ENCODE measurements at regions not wholly inside any gene's neighbourhood (a gene's known extent, or its start where the extent isn't known, plus 50 kb on each side); places are given as distances from the start of the nearest gene placed in this dataset.

DNA sequence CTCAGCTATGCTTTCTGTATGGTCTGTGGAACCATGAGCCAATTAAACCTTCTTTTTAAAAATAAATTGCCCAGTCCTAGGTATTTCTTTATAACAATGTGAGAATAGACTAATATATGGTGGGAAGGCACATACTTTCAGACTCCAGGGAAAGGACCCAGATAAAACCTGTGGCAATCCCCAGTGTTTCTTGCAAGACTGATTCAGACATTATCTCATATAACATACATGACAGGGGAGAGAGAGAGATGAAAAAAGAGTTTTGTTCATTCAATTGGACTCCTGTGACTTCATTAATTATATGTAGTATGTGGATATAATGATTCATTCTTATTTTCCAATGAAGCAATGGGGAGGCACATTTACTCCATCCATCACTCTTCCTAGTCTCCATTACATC is 291.4 kb upstream of the PRKX start:
- TF ChIP-seq POLR2A (IDR thresholded peaks at IDR 0.05) = no peak
- TF ChIP-seq, protein P1, sequence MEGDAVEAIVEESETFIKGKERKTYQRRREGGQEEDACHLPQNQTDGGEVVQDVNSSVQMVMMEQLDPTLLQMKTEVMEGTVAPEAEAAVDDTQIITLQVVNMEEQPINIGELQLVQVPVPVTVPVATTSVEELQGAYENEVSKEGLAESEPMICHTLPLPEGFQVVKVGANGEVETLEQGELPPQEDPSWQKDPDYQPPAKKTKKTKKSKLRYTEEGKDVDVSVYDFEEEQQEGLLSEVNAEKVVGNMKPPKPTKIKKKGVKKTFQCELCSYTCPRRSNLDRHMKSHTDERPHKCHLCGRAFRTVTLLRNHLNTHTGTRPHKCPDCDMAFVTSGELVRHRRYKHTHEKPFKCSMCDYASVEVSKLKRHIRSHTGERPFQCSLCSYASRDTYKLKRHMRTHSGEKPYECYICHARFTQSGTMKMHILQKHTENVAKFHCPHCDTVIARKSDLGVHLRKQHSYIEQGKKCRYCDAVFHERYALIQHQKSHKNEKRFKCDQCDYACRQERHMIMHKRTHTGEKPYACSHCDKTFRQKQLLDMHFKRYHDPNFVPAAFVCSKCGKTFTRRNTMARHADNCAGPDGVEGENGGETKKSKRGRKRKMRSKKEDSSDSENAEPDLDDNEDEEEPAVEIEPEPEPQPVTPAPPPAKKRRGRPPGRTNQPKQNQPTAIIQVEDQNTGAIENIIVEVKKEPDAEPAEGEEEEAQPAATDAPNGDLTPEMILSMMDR (IDR thresholded peaks at IDR 0.05) = no peak

Data from Peyer's patch (tissue), 4 donors.